ENCODE measurements at regions not wholly inside any gene's neighbourhood (a gene's known extent, or its start where the extent isn't known, plus 50 kb on each side); places are given as distances from the start of the nearest gene placed in this dataset.
"Not testable (repeated sequence)": the region's sequence is repeated elsewhere in the genome, so short reads cannot be mapped to it uniquely, and the experiment has no call there.

DNA sequence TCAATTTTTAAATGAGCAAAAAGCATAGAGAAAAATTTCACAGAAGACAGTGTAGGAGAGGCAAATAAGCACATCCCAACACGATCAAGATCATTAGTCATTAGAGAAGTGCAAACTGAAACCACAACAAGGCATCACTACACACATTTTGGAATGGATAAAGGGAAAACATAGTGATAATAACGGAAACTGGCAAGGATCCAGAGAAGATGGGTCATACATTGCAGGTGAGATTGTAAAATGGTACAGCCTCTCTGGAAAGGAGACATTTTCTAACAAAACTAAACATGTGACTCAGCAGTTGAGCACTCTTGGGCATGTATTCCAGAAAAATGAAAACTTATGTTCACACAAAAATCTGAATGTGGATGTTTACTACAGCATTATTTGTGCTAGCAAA lies 98.3 kb upstream of the TMEM17 start:
- Histone ChIP-seq H3K36me3 (ENCODE audit: control insufficient read depth in 2 of 2, insufficient read depth in 1 of 2, low read length in 2 of 2) (no peaks in the 10 kb centered on the region), H3K4me3 (ENCODE audit: low read depth, low read length) (no peak overlapping the region), H3K4me1 (ENCODE audit: control insufficient read depth, insufficient read depth, low read length) (no peaks in the 10 kb centered on the region), H3K27ac (ENCODE audit: extremely low read depth, low read depth, low read length) (no peak overlapping the region), H3K9me3 (ENCODE audit: control insufficient read depth, insufficient read depth, low read depth, low read length) (no peaks in the 10 kb centered on the region)
- ChIA-PET POLR2A (no interaction called here), CTCF (no interaction called here)
- TF ChIP-seq ZNF10 (tag by site-specific recombination; IDR thresholded peaks at IDR 0.05) (no peak), ZNF335 (tag by site-specific recombination; conservative IDR thresholded peaks at IDR 0.05) (no peak), ZNF404 (tag by site-specific recombination; IDR thresholded peaks at IDR 0.05) (no peak), ZNF514 (tag by site-specific recombination; IDR thresholded peaks at IDR 0.05) (no peak), HOXD13 (CRISPR knock-in tag; IDR thresholded peaks at IDR 0.05; ENCODE audit: borderline replicate concordance) (no peak), EGR2 (tag by site-specific recombination; IDR thresholded peaks at IDR 0.05; ENCODE audit: low read depth) (no peak), ZNF138 (tag by site-specific recombination; IDR thresholded peaks at IDR 0.05; ENCODE audit: borderline replicate concordance) (no peak)
- TF ChIP-seq, protein P1, sequence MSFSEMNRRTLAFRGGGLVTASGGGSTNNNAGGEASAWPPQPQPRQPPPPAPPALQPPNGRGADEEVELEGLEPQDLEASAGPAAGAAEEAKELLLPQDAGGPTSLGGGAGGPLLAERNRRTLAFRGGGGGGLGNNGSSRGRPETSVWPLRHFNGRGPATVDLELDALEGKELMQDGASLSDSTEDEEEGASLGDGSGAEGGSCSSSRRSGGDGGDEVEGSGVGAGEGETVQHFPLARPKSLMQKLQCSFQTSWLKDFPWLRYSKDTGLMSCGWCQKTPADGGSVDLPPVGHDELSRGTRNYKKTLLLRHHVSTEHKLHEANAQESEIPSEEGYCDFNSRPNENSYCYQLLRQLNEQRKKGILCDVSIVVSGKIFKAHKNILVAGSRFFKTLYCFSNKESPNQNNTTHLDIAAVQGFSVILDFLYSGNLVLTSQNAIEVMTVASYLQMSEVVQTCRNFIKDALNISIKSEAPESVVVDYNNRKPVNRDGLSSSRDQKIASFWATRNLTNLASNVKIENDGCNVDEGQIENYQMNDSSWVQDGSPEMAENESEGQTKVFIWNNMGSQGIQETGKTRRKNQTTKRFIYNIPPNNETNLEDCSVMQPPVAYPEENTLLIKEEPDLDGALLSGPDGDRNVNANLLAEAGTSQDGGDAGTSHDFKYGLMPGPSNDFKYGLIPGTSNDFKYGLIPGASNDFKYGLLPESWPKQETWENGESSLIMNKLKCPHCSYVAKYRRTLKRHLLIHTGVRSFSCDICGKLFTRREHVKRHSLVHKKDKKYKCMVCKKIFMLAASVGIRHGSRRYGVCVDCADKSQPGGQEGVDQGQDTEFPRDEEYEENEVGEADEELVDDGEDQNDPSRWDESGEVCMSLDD (tag by site-specific recombination; IDR thresholded peaks at IDR 0.05), result no peak
- TF ChIP-seq, protein P2, sequence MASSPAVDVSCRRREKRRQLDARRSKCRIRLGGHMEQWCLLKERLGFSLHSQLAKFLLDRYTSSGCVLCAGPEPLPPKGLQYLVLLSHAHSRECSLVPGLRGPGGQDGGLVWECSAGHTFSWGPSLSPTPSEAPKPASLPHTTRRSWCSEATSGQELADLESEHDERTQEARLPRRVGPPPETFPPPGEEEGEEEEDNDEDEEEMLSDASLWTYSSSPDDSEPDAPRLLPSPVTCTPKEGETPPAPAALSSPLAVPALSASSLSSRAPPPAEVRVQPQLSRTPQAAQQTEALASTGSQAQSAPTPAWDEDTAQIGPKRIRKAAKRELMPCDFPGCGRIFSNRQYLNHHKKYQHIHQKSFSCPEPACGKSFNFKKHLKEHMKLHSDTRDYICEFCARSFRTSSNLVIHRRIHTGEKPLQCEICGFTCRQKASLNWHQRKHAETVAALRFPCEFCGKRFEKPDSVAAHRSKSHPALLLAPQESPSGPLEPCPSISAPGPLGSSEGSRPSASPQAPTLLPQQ (tag by site-specific recombination; IDR thresholded peaks at IDR 0.05), result no peak

DNA sequence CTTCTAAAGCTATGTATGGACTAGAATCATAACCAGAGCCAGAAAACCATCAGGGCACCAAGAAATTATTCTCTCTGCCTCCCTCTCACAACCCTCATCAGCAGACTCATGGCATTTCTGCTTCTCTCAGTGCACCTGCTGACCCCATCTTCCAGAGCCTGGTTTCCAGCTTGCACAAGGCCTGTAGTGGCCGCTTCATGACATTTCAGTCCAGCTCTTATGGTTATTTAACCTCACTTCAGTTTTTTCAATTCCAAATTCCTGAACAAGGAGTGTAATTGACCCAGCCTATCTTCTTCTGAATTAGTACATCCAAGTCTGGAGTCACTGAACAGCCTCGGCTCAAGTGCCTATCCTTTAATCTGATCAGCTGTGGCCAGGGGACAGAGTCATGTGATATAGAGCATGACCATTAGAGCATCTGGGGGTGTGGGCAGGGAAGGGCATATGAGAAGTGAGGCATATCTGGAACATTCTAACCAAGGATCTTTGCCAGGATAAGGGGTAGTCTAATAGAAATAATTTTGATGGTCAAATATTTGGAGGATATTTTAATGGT lies 97.2 kb upstream of the TMEM17 start:
- H3K9me3 ChIP-seq (ENCODE audit: control insufficient read depth, insufficient read depth, low read depth, low read length), result no peaks in the 10 kb centered on the region
- no peaks in the 10 kb centered on the region for H3K4me1 ChIP-seq (ENCODE audit: control insufficient read depth, insufficient read depth, low read length)
- H3K36me3 ChIP-seq (ENCODE audit: control insufficient read depth in 2 of 2, insufficient read depth in 1 of 2, low read length in 2 of 2), result no peaks in the 10 kb centered on the region
- ChIA-PET CTCF (no interaction called here), POLR2A (no interaction called here)
- H3K4me3 ChIP-seq (ENCODE audit: low read depth, low read length), result no peak overlapping the region
- TF ChIP-seq ZNF560 (tag by site-specific recombination; IDR thresholded peaks at IDR 0.05; ENCODE audit: borderline replicate concordance) (no peak), ZNF654 (tag by site-specific recombination; IDR thresholded peaks at IDR 0.05; ENCODE audit: low read depth) (no peak), HOXD13 (CRISPR knock-in tag; IDR thresholded peaks at IDR 0.05; ENCODE audit: borderline replicate concordance) (no peak), ZNF391 (tag by site-specific recombination; IDR thresholded peaks at IDR 0.05; ENCODE audit: borderline replicate concordance, low read depth) (no peak), ZNF768 (tag by site-specific recombination; IDR thresholded peaks at IDR 0.05) (no peak), ZNF561 (tag by site-specific recombination; IDR thresholded peaks at IDR 0.05; ENCODE audit: borderline replicate concordance) (no peak), ZNF777 (tag by site-specific recombination; IDR thresholded peaks at IDR 0.05; ENCODE audit: borderline replicate concordance) (no peak)
- no peak overlapping the region for H3K27ac ChIP-seq (ENCODE audit: extremely low read depth, low read depth, low read length)

DNA sequence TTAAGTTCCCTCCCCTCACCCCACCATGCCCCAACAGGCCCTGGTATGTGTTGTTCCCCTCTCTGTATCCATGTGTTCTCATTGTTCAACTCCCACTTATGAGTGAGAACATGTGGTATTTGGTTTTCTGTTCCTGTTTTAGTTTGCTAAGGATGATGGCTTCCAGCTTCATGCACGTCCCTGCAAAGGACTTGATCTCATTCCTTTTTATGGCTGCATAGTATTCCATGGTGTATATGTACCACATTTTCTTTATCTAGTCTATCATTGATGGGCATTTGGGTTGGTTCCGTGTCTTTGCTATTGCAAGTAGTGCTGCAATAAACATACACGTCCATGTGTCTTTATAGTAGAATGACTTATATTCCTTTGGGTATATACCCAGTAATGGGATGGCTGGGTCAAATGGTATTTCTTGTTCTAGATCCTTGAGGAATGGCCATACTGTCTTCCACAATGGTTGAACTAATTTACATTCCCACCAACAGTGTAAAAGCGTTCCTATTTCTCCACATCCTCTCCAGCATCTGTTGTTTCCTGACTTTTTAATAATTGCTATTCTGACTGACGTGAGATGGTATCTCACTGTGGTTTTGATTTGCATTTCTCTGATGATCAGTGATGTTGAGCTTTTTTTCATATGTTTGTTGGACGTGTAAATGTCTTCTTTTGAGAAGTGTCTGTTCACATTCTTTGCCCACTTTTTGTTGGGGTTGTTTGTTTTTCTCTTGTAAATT lies 93.8 kb upstream of the TMEM17 start:
- H3K9me3 ChIP-seq (ENCODE audit: control insufficient read depth, insufficient read depth, low read depth, low read length); H3K4me1 ChIP-seq (ENCODE audit: control insufficient read depth, insufficient read depth, low read length); CTCF ChIA-PET; H3K4me3 ChIP-seq (ENCODE audit: low read depth, low read length); H3K36me3 ChIP-seq (ENCODE audit: control insufficient read depth in 2 of 2, insufficient read depth in 1 of 2, low read length in 2 of 2); H3K27ac ChIP-seq (ENCODE audit: extremely low read depth, low read depth, low read length); POLR2A ChIA-PET: not testable (repeated sequence)

Data from HEK293 (cell line).